HG02588 (cell line): ENCODE measurements at regions not wholly inside any gene's neighbourhood (a gene's known extent, or its start where the extent isn't known, plus 50 kb on each side); places are given as distances from the start of the nearest gene placed in this dataset.

Source experiments
- ATAC-seq: cut with Tn5 transposase; IDR thresholded peaks from one replicate; pipeline ENCODE4 v1.9.1; 2021; ENCODE audit warnings: mild to moderate bottlenecking, moderate library complexity; ENCODE audit not compliant: unreplicated experiment

- ATAC-seq = no peak
Observed at GRCh38 chr10:129157185-129157584, 309.9 kb upstream of the MGMT start.

DNA sequence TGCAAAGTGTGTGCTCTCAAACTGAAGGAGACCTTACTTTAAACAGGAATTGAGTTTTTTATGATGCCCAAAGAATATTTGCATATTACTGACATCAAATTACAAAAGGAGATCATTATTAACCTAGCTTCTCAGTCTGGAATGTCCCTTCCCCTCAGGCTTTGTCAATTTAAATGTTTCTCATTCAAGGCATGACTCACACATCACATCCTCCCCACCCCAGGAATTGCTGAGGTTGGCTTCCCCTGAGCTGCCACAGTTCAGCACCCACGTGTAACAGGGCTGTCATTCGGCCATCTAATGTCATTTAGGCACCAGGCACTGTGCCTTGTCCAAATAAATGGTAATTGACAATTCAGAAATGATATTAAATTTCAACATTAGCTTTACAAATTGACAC, 305.9 kb upstream of the MGMT start:
- no peak for ATAC-seq

GRCh38 chr10:129163531-129163930, 303.5 kb upstream of the MGMT start:
- ATAC-seq = no peak

GRCh38 chr10:129165076-129165720, 301.8 kb upstream of the MGMT start:
- no peak for ATAC-seq

- no peak for ATAC-seq
Observed at GRCh38 chr10:129165770-129166169, 301.3 kb upstream of the MGMT start.

DNA sequence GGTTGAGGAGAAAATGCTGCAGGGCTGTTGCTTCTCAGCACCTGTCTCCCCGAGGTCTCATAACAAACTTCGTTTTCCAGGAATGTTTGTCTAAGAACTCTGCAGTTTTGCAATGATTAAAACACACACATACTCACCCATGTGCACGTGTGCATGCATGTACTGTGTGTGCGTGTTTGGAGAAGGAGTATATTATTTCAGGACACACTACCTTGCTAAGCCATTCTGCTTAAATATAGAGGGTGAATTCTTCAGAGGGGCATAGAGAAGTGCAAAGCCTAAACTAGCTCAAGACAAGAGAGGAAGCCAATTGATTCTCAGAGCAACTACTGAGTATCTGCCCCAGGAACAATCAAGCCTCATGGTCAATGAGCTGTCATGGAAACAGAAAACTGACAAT, 298.4 kb upstream of the MGMT start:
- ATAC-seq = no peak

DNA sequence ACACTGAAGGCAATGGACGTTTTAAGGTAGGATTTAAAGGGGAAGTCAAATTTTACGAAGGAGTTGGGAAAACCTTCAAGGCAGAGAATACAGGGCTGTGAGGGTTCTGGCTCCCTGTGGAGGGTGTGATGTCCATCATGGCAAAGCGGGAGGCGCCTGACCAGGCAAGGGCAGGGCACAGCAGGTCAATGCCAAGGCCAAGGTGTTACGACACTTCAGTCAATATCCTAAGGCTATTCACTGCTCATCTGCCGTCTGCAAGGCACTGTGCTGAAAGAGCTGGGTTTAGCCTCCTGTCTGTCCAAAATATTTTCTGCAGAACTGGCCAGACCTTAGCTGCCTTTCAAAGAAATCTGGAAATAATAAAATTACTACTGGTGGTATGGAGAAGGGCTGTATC, 297.9 kb upstream of the MGMT start:
- no peak for ATAC-seq

GRCh38 chr10:129170812-129171211, 296.2 kb upstream of the MGMT start:
- no peak for ATAC-seq

DNA sequence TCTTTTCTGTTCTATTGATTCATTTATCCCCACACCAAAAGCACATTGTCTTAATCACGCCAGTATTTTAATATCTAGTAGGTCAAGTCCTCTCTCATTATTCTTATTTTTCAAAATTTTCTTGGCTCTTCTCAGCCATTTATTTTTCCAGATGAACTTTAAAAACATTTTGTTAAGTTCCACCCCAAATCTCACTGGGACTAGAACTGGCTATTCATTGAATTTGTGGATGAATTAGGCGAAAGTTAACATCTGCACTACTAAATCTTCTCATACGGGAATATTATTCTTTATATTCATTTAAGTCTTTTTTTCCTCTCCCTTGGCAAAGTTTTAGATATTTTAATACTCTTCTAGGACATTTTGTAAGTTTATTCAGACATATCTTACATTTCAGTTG, 295.2 kb upstream of the MGMT start:
- no peak for ATAC-seq

DNA sequence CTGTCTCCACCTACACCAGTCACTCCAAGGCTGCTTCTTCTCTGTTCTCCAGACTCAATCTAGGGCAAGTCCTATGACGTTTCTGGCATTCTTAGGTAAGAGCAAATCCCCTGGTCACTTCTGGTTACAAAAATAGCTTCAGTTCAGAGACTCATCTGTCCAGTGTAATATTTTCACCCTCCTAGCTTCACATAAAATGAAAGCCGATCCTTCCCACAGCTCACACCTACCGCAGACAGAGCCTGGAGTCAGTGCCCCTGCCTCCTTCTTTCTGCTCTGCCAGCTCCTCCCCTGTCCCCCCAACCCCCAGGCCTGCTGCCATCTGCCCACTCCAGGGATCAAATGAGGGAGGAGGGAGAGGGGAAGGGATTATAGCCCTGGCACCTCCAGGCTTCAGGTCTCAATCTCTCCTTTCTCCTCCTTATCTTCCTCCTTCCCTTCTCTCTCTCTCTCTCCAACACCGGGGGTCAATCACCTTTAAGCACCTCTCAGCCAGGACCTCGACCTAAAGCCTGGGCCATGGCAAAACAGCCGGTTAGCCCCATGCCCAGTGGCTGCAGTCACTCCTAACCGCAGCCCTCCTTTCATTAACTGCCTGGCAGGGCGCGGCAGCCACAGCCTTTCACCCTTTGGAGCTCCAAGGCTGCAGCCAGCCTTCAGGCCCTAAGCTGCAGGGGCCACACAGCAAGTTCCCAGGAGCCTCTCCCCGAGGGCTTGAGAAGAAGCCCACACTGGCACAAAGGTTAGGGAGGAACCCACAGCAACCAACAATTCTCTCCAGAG, 292.6 kb upstream of the MGMT start:
- no peak for ATAC-seq

DNA sequence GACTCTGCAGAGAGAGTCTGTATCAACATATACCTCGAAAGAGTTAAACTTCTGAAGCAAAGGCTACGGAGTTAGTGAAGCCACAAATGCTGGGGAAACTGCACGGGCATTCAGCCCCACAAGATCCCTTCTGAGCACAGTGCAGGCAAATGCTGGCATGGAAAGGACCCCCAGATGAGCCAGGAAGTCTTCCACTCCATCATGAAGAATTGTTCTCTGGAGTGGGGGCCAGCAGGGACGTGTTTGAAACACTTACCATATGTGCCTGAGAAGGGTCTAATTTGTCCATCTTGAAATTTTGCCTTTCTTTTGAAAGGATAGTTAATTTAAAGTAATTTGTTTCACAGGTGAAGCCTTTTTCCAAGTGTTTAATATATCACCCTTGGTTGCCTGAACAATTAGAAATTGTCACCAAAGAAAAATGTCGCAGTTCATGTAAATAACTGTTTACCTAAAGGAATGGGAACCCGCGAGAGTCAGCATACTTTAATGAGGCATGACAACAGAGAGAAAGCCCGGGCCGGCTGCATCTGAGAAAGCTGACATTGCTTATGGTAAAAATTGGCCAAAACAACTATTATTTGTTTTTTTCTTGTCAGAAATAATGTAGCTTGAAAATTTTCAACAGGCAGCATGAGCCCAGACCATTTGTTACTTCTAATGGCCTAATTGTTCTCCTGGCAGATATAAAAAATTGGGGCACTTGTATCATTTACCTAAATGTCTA, 287.6 kb upstream of the MGMT start:
- ATAC-seq = no peak

DNA sequence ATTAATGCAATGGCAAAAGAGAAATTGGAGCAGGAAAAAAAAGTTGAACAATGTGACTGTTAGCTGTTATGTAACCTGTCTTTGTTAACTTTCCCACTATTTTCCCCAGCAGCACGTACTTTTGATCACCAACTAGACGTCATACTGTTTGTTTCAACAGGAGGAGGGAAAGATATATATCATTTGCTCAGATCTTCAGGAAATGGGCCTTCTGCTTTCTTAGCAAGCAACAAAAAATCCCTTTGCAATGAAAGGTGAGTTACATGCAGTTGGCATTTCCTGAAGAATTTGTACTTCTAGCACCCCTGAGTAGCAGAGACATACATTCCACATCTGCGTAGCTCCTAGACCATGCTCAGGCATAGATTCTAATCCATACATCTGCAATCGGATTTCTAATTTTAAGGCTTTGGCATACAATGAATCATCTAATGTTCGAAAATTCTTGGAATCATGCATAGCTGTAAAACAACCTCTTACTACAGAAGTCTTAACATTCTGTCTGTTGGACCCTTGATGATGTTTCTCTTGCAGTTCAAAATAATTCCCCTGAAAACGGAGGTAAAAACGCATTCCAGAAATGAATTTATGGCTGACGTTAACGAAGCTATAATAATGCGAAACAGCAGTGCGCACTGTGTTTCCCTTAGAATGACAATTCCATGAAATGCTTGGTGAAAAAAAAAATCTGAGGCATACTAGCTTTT, 286.9 kb upstream of the MGMT start:
- ATAC-seq = no peak

DNA sequence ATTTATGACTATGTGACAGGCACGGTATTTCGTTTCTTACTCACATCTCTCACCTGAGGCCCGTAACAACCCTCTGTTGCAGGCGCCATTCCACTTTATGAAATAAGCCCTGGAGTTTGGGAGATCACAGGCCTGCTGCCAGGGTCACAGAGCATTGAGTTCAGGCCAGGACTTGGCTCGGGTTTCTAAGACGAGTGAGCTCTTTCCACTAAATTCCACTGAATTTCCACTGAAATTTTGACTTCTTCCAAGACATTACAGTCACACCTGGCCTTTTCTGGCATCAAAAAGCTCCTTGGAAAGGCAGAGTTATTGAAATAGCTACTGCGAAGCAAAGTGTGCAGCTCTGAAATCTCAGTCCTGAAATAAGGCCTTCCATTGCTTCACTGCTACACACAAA, 282.8 kb upstream of the MGMT start:
- no peak for ATAC-seq

DNA sequence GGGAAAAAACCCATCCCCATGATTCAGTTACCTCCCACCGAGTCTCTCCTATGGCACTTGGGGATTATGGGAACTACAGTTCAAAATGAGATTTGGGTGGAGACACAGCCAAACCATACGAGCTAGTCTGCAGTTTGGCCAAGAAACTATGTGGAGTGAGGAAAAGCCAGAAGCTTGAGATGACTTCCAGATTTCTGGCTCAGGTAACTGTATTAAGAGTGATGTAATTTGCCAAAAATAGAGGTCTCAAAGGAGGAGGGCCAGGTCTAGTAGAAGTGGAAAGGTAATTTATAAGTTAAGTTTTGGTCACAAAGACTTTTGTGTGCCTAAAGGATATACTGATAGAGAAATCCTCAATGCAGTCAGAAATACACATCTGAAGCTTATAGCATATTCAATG, 279.7 kb upstream of the MGMT start:
- no peak for ATAC-seq

DNA sequence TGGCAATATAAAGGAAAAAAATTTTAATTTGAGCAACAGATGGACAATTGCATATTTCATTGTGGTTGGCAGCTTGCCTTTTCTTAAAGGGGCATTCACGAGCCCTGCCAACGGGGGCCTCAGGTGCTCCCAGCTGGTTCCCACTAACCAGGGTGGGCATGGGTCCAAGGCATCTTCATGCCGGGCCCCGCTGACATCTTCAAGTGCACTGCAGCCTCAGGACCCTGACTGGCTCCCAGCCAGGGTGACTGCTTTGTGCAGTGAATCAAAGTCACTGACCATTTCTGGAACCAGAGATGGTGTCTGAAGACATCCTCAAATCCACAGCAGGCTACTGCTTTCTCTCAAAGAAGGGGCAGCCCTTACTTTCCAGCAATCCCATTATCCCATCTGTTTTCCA, 275.2 kb upstream of the MGMT start:
- no peak for ATAC-seq

GRCh38 chr10:129192344-129193128, 274.5 kb upstream of the MGMT start:
- ATAC-seq = no peak

DNA sequence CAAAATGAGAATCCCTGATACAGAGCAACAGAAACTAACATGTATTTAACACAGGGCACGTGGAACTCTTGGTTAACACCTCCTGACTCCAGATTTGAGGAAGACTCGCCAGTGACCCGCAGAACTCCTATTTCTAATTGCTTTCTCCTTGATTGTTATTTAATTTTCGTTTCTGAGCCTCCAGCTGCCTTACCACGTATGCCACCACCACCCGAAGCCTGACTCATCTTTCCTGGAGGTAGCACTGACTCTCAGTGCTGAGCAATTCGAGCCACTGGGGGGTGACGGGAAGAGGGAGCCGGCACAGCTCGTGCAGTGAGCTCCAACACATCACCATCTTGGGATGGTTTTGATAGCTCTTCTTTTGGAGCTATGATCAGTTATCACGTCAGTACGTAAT, 273.9 kb upstream of the MGMT start:
- no peak for ATAC-seq

GRCh38 chr10:129194181-129194870, 272.7 kb upstream of the MGMT start:
- no peak for ATAC-seq

DNA sequence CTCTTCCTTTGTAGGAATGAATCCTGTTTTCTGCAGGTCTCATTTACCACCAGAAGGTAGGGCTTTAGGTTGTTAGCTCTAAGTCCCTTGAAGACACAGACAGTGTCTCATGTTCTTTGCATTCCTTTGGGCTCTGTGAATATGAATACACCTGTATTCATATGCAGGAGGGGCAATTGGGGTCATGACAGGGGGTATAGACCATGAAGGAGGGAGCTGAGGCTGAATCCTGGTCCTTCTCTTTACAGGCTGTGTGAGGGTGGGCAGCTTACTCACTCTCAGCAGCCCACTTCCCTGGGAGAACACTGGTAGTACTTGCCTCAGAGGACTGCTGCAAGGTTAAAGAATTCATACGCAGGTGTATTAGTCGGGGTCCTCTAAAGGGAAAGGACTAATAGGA, 267.2 kb upstream of the MGMT start:
- no peak for ATAC-seq

GRCh38 chr10:129203819-129204218, 263.2 kb upstream of the MGMT start:
- ATAC-seq = no peak
